ENCODE measurements at regions not wholly inside any gene's neighbourhood (a gene's known extent, or its start where the extent isn't known, plus 50 kb on each side); places are given as distances from the start of the nearest gene placed in this dataset.
"Not testable (repeated sequence)": the region's sequence is repeated elsewhere in the genome, so short reads cannot be mapped to it uniquely, and the experiment has no call there.

DNA sequence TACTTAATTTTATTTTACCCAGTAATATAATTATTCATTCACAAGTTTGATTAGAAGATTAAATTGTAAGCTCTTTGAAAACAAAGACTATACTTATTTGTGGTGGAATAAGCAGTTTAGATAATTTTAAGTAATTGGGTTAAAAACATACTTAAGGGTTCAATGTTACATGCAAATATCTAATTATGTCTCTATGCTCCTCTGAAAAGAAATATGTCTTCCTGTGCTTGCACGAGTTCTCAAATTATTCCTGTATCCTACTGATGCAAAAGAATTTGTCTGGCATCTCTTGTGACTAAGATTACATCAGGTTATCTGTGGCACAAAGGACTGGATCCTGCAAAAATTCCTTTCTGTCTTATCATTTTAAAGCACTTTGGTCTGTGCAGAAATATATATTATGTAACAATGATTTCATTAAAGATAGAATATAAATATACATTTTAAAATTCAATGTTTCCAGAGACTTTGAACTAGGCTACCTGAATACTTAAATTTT is 416.7 kb downstream of the COL11A1 start:
- no peak overlapping the region for H3K27ac ChIP-seq
- H3K4me3 ChIP-seq = no peak overlapping the region

DNA sequence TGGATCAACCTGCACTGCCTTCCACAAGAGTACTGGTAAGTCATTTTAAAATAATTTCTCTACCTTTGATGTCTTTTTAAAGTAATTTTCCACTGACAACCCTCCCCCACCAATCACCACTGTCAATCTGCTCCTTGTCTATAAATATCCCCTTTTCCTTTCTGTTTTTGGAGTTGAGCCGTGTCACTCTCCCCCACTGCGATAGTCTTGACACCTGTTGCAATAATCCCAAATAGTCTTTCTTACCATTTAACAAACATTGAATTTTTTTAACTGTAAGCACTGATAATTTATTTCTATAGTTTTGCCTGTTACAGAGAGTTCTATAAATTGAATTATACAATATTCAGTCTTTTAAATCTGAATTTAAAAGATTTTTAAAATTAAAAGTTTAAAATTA is 420.9 kb downstream of the COL11A1 start:
- no peak overlapping the region for H3K4me3 ChIP-seq
- H3K27ac ChIP-seq = no peak overlapping the region

DNA sequence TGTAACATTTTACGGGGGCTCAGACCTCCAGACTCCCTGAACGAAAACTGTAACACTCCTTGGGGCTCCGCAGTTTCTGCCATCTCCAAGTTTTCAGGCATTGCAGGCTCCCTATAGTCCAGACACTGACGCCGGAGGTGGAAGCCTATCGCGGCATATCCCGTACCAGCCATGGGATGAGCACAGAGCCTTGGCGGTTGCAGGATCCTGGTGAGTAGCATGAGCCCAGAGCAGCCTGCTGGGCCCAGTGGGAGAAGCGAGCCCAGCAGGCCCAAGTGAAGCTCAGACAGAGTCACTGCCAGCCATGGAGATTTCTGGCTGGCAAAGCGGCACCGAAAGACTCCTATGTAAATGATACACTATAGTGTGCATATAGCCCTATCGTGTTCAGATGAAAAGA is 446.8 kb downstream of the COL11A1 start:
- H3K27ac ChIP-seq = no peak overlapping the region
- H3K4me3 ChIP-seq = no peak overlapping the region

GRCh38 chr1:102659876-102660483 is 448.3 kb downstream of the COL11A1 start:
- not testable (repeated sequence) for H3K27ac ChIP-seq

DNA sequence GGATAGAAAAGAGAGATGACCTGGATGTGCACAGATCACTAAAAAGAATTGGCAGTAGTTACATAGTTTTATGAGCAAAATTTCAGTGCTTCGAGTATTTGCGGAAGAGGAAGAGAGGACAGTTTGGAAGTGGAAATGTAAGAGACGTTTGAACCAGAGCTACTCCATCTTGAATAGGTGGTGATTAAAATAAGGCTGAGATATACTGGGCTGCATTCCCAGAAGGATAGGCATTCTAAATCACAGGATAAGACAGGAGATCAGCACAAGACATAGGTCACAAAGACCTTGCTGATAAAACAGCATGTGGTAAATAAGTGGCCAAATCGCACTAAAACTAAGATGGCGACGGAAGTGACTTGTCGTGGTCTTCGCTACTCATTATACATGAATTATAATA is 453.3 kb downstream of the COL11A1 start:
- H3K27ac ChIP-seq = no peak overlapping the region
- no peak overlapping the region for H3K4me3 ChIP-seq

More at GRCh38 chr1:102659876-102660483, 448.3 kb downstream of the COL11A1 start:
- H3K4me3 ChIP-seq = not testable (repeated sequence)

GRCh38 chr1:102640872-102641271 is 467.4 kb downstream of the COL11A1 start:
- Histone ChIP-seq H3K4me3 (no peak overlapping the region), H3K27ac (no peak overlapping the region)

DNA sequence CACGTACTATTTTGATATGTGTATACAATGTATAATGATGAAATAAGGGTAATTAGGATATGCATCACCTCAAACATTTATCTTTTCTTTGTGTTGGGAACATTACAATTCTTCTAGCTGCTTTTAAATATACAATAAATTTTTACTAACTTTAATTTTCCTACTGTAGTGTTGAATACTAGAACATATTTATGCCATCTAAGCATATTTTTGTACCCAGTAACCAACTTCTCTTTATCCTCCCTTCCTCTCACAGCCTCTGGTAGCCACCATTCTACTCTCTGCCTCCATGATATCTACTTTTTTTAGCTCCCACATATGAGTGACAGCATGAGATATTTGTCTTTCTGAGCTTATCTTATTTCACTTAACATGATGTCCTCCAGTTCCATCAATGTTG is 468.0 kb downstream of the COL11A1 start:
- no peak overlapping the region for H3K4me3 ChIP-seq
- H3K27ac ChIP-seq = no peak overlapping the region

DNA sequence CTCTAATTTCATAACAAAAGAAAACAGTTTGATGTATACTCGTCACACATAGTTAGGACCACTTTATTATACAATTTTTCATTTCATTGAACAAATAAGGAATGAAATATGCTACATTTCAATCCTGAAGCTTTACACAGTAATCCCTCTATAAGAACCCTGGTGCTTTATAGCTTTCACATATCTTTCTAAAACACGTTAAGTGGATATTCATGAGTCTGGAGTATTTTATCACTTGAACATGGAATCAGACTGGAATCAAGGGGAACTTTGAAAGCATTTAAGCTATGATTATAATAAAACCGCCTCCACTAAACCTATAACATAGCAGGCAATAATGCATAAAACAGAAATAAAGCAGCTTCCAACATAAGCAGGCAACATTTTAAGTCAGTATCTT is 476.6 kb downstream of the COL11A1 start:
- H3K4me3 ChIP-seq = no peak overlapping the region
- no peak overlapping the region for H3K27ac ChIP-seq

DNA sequence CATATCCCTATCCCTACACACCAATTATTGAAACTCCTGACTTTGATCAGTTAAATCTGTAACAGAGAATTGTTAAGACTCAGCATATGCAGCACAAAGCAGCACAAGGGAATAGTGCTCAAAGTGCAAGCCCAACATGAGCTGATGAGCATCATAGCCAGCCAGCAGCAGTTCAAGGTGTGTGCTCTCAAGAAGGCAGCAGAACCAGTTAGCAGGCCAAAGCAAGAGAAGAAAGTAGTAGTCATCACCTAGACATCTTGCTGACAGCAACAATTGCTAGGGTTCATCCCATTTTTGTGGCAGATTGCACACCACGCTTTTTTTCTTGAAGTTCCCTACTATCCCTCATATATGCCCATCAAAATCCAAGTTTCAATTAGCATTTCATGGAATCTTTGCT is 478.3 kb downstream of the COL11A1 start:
- no peak overlapping the region for H3K27ac ChIP-seq
- H3K4me3 ChIP-seq = no peak overlapping the region

DNA sequence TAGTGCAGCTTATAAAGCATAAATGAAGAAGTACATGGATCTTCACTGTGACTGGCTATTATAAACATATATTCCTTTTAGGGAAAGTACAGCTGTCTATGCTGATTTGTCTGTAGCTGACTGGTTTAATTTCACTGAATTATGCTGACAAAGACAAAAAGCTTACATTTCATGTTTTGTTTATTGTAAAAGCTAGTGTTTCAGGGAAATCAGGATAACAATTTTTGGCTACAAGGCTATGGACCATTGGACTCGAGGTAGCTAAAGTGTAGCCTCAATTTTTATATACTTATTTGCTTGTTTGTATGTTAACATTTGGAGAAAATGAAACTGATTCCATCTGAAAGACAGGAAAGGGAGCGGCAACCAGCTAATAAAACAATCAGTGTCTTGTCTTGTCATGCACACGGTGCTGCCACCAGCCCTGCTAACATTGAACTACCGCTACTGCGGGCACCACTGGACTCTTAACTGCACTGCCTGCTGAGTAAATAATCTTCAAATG is 480.2 kb downstream of the COL11A1 start:
- Histone ChIP-seq H3K4me3 (no peak overlapping the region), H3K27ac (peak overlapping the region in 5 of 21 experiments; percentile 5 to 45 (median 16))

GRCh38 chr1:102627145-102627544 is 481.2 kb downstream of the COL11A1 start:
- Histone ChIP-seq H3K4me3 (no peak overlapping the region), H3K27ac (no peak overlapping the region)

DNA sequence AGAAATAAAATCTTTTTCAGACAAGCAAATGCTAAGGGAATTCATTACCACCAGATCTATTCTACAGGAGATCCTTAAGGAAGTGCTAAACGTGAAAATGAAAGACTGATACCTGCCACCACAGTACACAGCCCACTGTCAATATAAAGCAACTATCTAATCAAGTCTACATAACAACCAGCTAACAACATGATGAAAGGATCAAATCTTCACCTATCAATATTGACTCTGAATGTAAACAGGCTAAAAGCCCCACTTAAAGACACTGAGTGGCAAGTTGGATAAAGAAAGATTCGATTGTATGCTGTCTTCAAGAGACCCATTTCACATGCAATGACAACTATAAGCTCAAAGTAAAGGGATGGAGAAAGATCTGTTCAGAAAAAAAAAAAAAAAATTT is 492.4 kb downstream of the COL11A1 start:
- H3K27ac ChIP-seq = no peak overlapping the region
- H3K4me3 ChIP-seq = no peak overlapping the region

DNA sequence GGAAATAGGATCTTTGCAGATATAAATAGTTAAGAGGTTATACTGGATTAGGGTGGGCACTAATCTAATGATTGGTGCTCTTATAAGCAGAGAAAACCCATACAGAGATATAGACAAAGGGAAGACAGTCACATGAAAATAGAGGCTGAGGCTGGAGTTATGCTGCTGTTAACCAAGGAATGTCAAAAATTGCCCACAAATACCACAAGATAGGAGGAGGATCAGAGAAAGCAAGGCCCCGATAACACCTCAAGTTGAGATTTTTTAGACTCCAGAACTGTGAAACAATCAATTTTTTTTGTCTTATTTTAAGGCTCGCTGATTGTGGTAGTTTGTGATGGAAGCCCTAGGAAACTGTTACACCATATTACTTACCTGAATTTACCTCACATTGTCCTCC is 513.2 kb downstream of the COL11A1 start:
- Histone ChIP-seq H3K4me3 (no peak overlapping the region), H3K27ac (no peak overlapping the region)

GRCh38 chr1:102593276-102593675 is 515.0 kb downstream of the COL11A1 start:
- Histone ChIP-seq H3K4me3 (no peak overlapping the region), H3K27ac (no peak overlapping the region)

GRCh38 chr1:102588536-102588935 is 519.8 kb downstream of the COL11A1 start:
- Histone ChIP-seq H3K27ac (no peak overlapping the region), H3K4me3 (no peak overlapping the region)

DNA sequence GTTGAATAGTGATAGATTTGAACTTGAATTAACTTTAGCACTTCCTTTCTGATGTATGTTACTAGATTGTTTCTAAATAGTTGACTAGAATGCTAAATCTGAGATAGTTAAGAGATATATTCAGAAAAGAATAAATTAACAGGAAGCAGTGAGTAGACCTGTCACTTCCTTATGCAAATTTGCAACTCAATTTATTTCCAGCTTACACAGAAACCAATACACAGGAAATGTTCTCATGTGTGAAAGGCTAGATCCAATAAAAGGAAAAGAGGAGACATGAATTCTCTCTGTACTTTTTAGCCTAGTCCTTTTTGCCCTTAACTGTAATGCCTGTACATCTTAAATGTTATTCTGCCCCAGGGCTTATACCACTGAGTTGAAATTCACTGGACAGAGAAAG is 522.3 kb downstream of the COL11A1 start:
- H3K4me3 ChIP-seq = no peak overlapping the region
- H3K27ac ChIP-seq = no peak overlapping the region

GRCh38 chr1:102580806-102581205 is 527.5 kb downstream of the COL11A1 start:
- H3K27ac ChIP-seq = no peak overlapping the region
- H3K4me3 ChIP-seq = no peak overlapping the region

- H3K4me3 ChIP-seq = no peak overlapping the region
- H3K27ac ChIP-seq = no peak overlapping the region
These were observed 529.5 kb downstream of the COL11A1 start for GRCh38 chr1:102578804-102579203.

DNA sequence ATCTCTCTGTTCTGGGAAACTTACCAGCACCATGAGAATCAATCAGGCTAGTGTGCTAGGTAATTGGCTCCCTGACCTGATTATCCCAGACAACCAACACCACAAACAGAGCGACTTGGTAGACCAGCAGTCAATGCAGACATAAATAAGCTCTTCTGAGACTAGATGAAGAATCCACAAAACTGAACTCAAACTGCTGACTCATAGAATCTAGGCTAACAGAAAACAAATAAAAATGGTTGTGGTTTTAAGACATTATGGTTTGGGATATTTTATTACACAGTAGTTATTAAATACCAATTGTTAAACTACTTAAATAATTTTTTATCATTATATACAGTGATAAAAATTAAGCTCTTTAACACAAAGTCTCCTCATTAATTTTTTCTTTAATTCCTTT is 535.7 kb downstream of the COL11A1 start:
- H3K4me3 ChIP-seq = no peak overlapping the region
- H3K27ac ChIP-seq = no peak overlapping the region

GRCh38 chr1:102566182-102566581 is 542.1 kb downstream of the COL11A1 start:
- Histone ChIP-seq H3K27ac (no peak overlapping the region), H3K4me3 (no peak overlapping the region)

GRCh38 chr1:102562380-102562779 is 545.9 kb downstream of the COL11A1 start:
- Histone ChIP-seq H3K27ac (no peak overlapping the region), H3K4me3 (no peak overlapping the region)
